ENCODE measurements at regions not wholly inside any gene's neighbourhood (a gene's known extent, or its start where the extent isn't known, plus 50 kb on each side); places are given as distances from the start of the nearest gene placed in this dataset.

DNA sequence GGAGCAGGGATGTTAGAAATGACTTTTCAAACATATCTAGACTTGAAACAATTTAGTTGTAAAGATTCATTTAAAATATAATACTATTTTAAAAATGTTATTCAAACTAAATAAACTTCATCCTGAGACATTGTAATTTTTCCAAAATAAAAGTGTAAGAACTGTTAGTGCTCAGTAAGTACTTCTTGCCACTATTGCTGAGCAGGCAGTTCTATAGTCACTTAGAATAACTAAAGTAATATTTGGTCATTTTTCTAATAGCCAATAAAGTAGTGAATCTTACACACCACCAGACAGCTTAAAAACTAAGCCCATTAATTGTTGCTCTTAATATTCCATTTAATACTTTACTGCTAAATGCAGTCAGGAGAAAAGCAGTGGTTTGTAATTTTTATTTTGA, 1120.0 kb upstream of the CDH10 start:
- H3K9ac ChIP-seq (ENCODE audit: low read length in 5 of 5), result no peak overlapping the region
- H3K27ac ChIP-seq (ENCODE audit: low read depth, low read length), result no peak overlapping the region
- no peak overlapping the region for H3K4me3 ChIP-seq (ENCODE audit: low read depth in 1 of 5, low read length in 5 of 5)
- H3K4me1 ChIP-seq (ENCODE audit: control insufficient read depth in 5 of 5, insufficient read depth in 5 of 5, low read length in 5 of 5), result no peaks in the 10 kb centered on the region
- H3K27me3 ChIP-seq (ENCODE audit: control insufficient read depth in 5 of 5, insufficient read depth in 4 of 5, low read length in 5 of 5), result no peaks in the 10 kb centered on the region
- no peaks in the 10 kb centered on the region for H3K36me3 ChIP-seq (ENCODE audit: control insufficient read depth in 5 of 5, insufficient read depth in 5 of 5, low read length in 5 of 5)
- no peaks in the 10 kb centered on the region for H3K9me3 ChIP-seq (ENCODE audit: control insufficient read depth in 5 of 5, low read length in 5 of 5)

DNA sequence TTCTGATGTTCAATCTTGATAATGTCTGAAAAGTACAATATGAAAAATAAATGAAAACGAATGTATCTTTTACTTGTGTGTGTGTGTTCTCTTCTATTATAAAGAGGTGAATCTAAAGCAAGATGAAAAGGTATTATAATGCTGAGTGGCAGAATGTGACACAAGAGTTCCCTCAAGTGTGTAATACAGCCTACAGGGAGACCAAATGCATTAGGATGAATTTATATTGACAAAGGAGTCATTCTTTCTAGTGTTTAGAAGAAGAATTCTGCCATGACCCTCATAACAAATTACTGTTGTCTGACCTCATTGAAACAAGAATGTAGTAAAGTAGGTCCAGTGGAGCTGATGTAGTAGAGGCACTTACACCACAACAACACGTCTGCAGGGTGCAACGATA, 1119.0 kb upstream of the CDH10 start:
- Histone ChIP-seq H3K9ac (ENCODE audit: low read length in 5 of 5) (no peak overlapping the region), H3K4me1 (ENCODE audit: control insufficient read depth in 5 of 5, insufficient read depth in 5 of 5, low read length in 5 of 5) (no peaks in the 10 kb centered on the region), H3K27me3 (ENCODE audit: control insufficient read depth in 5 of 5, insufficient read depth in 4 of 5, low read length in 5 of 5) (no peaks in the 10 kb centered on the region), H3K27ac (ENCODE audit: low read depth, low read length) (no peak overlapping the region), H3K9me3 (ENCODE audit: control insufficient read depth in 5 of 5, low read length in 5 of 5) (no peaks in the 10 kb centered on the region), H3K4me3 (ENCODE audit: low read depth in 1 of 5, low read length in 5 of 5) (no peak overlapping the region), H3K36me3 (ENCODE audit: control insufficient read depth in 5 of 5, insufficient read depth in 5 of 5, low read length in 5 of 5) (no peaks in the 10 kb centered on the region)

DNA sequence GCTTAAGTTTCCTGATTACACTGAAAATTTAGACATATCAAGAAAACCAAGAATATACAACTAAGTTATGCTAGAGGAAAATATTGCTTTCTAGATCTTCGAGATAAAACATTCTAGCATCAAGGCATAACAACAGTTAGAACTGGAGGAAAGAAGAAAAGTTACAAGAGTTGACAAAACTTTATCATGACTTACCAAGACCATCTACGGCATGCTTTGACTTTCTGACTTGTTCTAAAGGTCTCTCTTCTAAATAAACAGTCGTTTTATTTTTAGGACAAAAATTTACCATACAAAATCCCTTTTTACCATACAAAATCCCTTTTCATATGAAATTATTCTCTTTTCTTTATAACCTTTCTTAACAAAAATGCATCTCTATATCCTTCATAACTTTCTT, 1110.1 kb upstream of the CDH10 start:
- H3K36me3 ChIP-seq (ENCODE audit: control insufficient read depth in 5 of 5, insufficient read depth in 5 of 5, low read length in 5 of 5), result no peaks in the 10 kb centered on the region
- H3K27ac ChIP-seq (ENCODE audit: low read depth, low read length), result no peak overlapping the region
- no peaks in the 10 kb centered on the region for H3K27me3 ChIP-seq (ENCODE audit: control insufficient read depth in 5 of 5, insufficient read depth in 4 of 5, low read length in 5 of 5)
- H3K4me1 ChIP-seq (ENCODE audit: control insufficient read depth in 5 of 5, insufficient read depth in 5 of 5, low read length in 5 of 5), result no peaks in the 10 kb centered on the region
- H3K9me3 ChIP-seq (ENCODE audit: control insufficient read depth in 5 of 5, low read length in 5 of 5), result peaks cover 0 to 22% (median 17%) of the 10 kb centered on the region in 5 donors
- no peak overlapping the region for H3K9ac ChIP-seq (ENCODE audit: low read length in 5 of 5)
- no peak overlapping the region for H3K4me3 ChIP-seq (ENCODE audit: low read depth in 1 of 5, low read length in 5 of 5)

DNA sequence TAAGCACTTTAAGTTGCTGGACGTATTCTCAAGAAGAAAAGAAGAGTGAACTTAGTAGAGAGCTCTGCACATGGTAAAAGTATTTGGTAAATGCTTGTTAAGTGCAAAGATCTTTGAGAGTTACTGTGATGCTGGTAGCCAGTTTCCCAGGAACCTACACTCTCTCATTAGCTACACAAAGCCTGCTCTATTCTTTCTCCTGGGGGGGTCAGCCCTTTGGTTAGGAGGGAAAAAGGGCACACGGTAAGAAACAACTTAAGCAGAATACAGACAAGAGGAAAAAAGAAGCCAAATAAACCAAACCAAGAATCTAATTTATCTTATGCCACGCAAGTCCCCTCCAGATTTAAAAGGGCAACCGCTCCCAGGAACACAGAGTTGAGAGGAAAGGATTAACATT, 1100.1 kb upstream of the CDH10 start:
- no peaks in the 10 kb centered on the region for H3K4me1 ChIP-seq (ENCODE audit: control insufficient read depth in 5 of 5, insufficient read depth in 5 of 5, low read length in 5 of 5)
- no peaks in the 10 kb centered on the region for H3K36me3 ChIP-seq (ENCODE audit: control insufficient read depth in 5 of 5, insufficient read depth in 5 of 5, low read length in 5 of 5)
- H3K4me3 ChIP-seq (ENCODE audit: low read depth in 1 of 5, low read length in 5 of 5), result no peak overlapping the region
- H3K9ac ChIP-seq (ENCODE audit: low read length in 5 of 5), result no peak overlapping the region
- no peaks in the 10 kb centered on the region for H3K9me3 ChIP-seq (ENCODE audit: control insufficient read depth in 5 of 5, low read length in 5 of 5)
- no peak overlapping the region for H3K27ac ChIP-seq (ENCODE audit: low read depth, low read length)
- H3K27me3 ChIP-seq (ENCODE audit: control insufficient read depth in 5 of 5, insufficient read depth in 4 of 5, low read length in 5 of 5), result no peaks in the 10 kb centered on the region

DNA sequence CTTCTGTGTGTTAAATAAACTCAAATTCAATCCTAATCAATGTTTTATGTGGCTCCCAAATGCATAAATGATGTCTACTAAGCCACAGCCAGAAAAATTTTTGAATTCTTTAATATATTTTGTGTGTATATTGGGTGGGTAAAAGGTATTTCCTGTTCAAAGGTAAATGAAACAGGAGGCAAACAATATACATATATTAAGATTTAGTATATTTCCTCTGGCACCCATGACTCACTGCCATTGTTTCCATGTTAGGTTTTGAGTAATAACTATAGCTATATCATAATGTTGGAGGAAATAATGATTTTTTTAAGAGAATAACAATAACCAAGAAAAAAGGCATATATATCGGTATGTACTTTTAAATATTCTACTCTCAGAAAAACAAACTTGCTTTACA, 1071.9 kb upstream of the CDH10 start:
- Histone ChIP-seq H3K36me3 (ENCODE audit: control insufficient read depth in 5 of 5, insufficient read depth in 5 of 5, low read length in 5 of 5) (no peaks in the 10 kb centered on the region), H3K4me3 (ENCODE audit: low read depth in 1 of 5, low read length in 5 of 5) (no peak overlapping the region), H3K27me3 (ENCODE audit: control insufficient read depth in 5 of 5, insufficient read depth in 4 of 5, low read length in 5 of 5) (no peaks in the 10 kb centered on the region), H3K4me1 (ENCODE audit: control insufficient read depth in 5 of 5, insufficient read depth in 5 of 5, low read length in 5 of 5) (no peaks in the 10 kb centered on the region), H3K27ac (ENCODE audit: low read depth, low read length) (no peak overlapping the region), H3K9me3 (ENCODE audit: control insufficient read depth in 5 of 5, low read length in 5 of 5) (no peaks in the 10 kb centered on the region), H3K9ac (ENCODE audit: low read length in 5 of 5) (no peak overlapping the region)

DNA sequence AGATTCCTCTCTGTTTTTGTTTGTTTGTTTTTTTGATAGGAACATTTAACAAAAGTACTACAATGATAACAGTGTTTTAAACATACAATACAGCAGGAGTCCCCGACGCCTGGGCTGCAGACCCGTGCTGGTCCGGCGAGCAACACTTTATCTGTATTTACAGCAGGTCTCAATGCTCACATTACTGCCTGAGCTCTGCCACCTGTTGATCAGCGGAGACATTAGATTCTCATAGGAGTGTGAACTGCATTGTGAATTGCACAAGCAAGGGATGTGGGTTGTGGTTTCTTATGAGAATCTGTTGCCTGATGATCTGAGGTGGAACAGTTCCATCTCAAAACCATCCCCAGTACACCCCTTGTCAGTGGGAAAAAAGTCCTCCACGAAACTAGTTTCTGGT, 1068.5 kb upstream of the CDH10 start:
- H3K4me3 ChIP-seq (ENCODE audit: low read depth in 1 of 5, low read length in 5 of 5), result no peak overlapping the region
- peaks cover 0 to 4% (median 0%) of the 10 kb centered on the region in 5 donors for H3K9me3 ChIP-seq (ENCODE audit: control insufficient read depth in 5 of 5, low read length in 5 of 5)
- no peak overlapping the region for H3K27ac ChIP-seq (ENCODE audit: low read depth, low read length)
- H3K4me1 ChIP-seq (ENCODE audit: control insufficient read depth in 5 of 5, insufficient read depth in 5 of 5, low read length in 5 of 5), result no peaks in the 10 kb centered on the region
- H3K9ac ChIP-seq (ENCODE audit: low read length in 5 of 5), result no peak overlapping the region
- no peaks in the 10 kb centered on the region for H3K36me3 ChIP-seq (ENCODE audit: control insufficient read depth in 5 of 5, insufficient read depth in 5 of 5, low read length in 5 of 5)
- H3K27me3 ChIP-seq (ENCODE audit: control insufficient read depth in 5 of 5, insufficient read depth in 4 of 5, low read length in 5 of 5), result no peaks in the 10 kb centered on the region

DNA sequence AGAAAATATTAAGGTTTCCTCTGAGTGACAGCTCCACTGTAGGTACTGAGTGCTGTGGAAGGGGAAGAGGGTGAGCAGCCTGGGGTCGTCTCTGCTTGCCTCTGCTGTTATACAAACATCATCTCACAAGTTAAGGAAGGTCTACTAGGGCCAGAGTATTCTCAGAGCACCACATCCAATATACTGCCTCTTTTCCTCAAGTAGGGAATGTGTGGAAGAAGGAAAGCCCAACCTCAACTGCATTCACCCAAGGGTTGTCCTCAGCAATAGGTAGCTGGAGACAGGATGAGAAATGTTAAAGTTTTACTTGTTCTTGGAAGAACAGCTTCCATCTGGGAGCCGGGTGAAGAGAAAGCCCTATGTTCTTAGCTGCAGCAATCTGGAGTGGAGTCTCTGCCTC, 1062.3 kb upstream of the CDH10 start:
- Histone ChIP-seq H3K9ac (ENCODE audit: low read length in 5 of 5) (no peak overlapping the region), H3K36me3 (ENCODE audit: control insufficient read depth in 5 of 5, insufficient read depth in 5 of 5, low read length in 5 of 5) (no peaks in the 10 kb centered on the region), H3K9me3 (ENCODE audit: control insufficient read depth in 5 of 5, low read length in 5 of 5) (peaks cover 0 to 4% (median 0%) of the 10 kb centered on the region in 5 donors), H3K27me3 (ENCODE audit: control insufficient read depth in 5 of 5, insufficient read depth in 4 of 5, low read length in 5 of 5) (no peaks in the 10 kb centered on the region), H3K4me1 (ENCODE audit: control insufficient read depth in 5 of 5, insufficient read depth in 5 of 5, low read length in 5 of 5) (no peaks in the 10 kb centered on the region), H3K27ac (ENCODE audit: low read depth, low read length) (no peak overlapping the region), H3K4me3 (ENCODE audit: low read depth in 1 of 5, low read length in 5 of 5) (no peak overlapping the region)

DNA sequence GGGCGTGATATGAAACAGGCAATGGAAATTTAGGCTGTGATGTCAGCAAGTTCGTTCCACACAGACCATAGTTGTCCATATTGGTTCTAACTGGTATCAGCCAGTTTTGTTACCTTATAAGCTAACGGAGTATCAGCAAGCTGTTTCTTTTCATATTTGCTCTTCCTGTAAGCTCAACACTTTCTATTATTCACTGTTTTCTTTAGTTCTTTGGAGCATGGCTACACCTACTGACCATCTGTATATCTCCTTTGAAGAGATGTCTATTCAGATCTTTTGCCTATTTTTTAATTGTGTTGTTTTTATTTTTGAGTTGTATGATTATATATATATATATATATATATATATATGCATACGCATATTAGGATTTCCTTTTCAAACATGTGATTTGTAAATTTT, 1057.2 kb upstream of the CDH10 start:
- no peak overlapping the region for H3K27ac ChIP-seq (ENCODE audit: low read depth, low read length)
- H3K4me1 ChIP-seq (ENCODE audit: control insufficient read depth in 5 of 5, insufficient read depth in 5 of 5, low read length in 5 of 5), result no peaks in the 10 kb centered on the region
- no peaks in the 10 kb centered on the region for H3K27me3 ChIP-seq (ENCODE audit: control insufficient read depth in 5 of 5, insufficient read depth in 4 of 5, low read length in 5 of 5)
- no peak overlapping the region for H3K4me3 ChIP-seq (ENCODE audit: low read depth in 1 of 5, low read length in 5 of 5)
- no peaks in the 10 kb centered on the region for H3K9me3 ChIP-seq (ENCODE audit: control insufficient read depth in 5 of 5, low read length in 5 of 5)
- H3K9ac ChIP-seq (ENCODE audit: low read length in 5 of 5), result no peak overlapping the region
- no peaks in the 10 kb centered on the region for H3K36me3 ChIP-seq (ENCODE audit: control insufficient read depth in 5 of 5, insufficient read depth in 5 of 5, low read length in 5 of 5)

DNA sequence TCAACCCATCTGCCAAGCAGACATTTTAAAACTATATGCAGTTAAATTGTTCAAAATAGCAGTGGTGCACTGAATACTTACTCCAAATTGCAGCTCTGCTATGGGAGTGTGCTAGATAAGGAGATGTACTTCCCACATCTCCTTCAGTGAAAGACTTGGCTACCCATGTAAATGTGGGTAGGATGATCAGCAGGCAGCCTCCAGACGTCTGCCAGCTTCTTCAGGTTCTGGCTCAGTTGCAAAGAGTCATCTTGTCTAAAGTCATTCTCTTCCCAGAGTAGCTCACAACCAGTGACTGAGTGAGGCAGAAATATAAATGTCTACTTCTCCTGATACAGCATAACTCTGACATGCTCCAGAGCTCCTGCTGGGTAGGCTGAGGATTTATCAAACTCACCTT, 1050.0 kb upstream of the CDH10 start:
- H3K27me3 ChIP-seq (ENCODE audit: control insufficient read depth in 5 of 5, insufficient read depth in 4 of 5, low read length in 5 of 5), result no peaks in the 10 kb centered on the region
- H3K9ac ChIP-seq (ENCODE audit: low read length in 5 of 5), result no peak overlapping the region
- H3K9me3 ChIP-seq (ENCODE audit: control insufficient read depth in 5 of 5, low read length in 5 of 5), result no peaks in the 10 kb centered on the region
- H3K36me3 ChIP-seq (ENCODE audit: control insufficient read depth in 5 of 5, insufficient read depth in 5 of 5, low read length in 5 of 5), result no peaks in the 10 kb centered on the region
- H3K27ac ChIP-seq (ENCODE audit: low read depth, low read length), result no peak overlapping the region
- no peaks in the 10 kb centered on the region for H3K4me1 ChIP-seq (ENCODE audit: control insufficient read depth in 5 of 5, insufficient read depth in 5 of 5, low read length in 5 of 5)
- H3K4me3 ChIP-seq (ENCODE audit: low read depth in 1 of 5, low read length in 5 of 5), result no peak overlapping the region

DNA sequence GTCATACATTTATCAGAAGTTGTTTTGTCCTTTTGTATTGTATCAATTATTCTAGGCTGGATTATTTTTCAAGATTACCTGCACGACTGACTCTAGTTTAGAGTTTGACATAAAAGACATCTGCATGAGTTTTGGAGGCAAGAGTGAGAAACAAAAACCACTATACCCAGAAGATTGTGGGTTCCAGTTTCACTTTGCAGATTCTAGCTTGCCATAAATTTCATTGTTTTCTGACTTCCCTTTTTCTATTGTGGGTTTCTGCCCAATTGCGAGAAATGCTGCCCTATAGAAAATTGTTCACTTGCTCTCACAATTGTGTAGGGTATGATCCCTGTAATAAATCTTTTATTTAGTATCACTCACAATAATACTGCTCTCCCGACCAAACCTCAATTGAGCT, 1043.4 kb upstream of the CDH10 start:
- Histone ChIP-seq H3K36me3 (ENCODE audit: control insufficient read depth in 5 of 5, insufficient read depth in 5 of 5, low read length in 5 of 5) (no peaks in the 10 kb centered on the region), H3K4me3 (ENCODE audit: low read depth in 1 of 5, low read length in 5 of 5) (no peak overlapping the region), H3K9me3 (ENCODE audit: control insufficient read depth in 5 of 5, low read length in 5 of 5) (no peaks in the 10 kb centered on the region), H3K9ac (ENCODE audit: low read length in 5 of 5) (no peak overlapping the region), H3K4me1 (ENCODE audit: control insufficient read depth in 5 of 5, insufficient read depth in 5 of 5, low read length in 5 of 5) (no peaks in the 10 kb centered on the region), H3K27me3 (ENCODE audit: control insufficient read depth in 5 of 5, insufficient read depth in 4 of 5, low read length in 5 of 5) (no peaks in the 10 kb centered on the region), H3K27ac (ENCODE audit: low read depth, low read length) (no peak overlapping the region)
